ENCODE measurements at regions not wholly inside any gene's neighbourhood (a gene's known extent, or its start where the extent isn't known, plus 50 kb on each side); places are given as distances from the start of the nearest gene placed in this dataset.

DNA sequence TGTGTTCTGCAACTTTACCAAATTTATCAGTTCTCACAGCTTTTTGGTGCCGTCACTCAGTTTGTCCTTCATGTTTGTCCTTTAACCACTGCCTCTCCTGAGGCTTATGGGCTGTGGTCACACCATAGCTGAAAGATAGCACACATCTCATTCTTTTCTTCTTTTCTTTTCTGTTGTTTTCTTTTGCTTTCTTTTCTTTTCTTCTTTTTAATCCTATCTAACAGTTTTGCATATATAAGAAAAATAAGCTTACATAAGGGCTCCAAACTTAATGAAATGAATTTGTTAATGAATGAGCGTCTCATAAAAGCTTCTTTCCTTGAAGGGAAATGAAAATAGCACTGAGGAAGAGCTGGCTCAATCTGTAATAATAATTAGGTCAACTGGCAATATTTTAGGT, 1061.2 kb downstream of the PCDH18 start:
- no peak for DNase-seq (ENCODE audit: extremely low read depth, low read depth)

DNA sequence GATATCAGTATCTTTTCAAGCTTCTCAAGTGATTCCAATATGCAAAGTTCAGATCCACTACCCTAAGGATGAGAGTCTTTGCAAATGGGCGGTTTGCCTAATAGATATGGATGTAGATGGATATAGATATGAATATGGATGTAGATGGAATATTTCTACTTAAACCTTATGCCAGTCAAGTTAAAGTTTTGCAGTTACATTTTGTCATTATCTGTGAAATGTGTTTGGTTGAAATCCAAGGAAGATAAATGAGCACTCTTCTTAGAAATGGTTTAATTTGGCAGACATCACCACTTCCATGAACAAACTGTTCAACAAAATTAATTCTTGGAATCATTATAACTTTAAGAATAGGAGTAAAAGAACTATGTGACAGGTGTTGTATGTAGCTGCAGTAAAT, 1066.6 kb downstream of the PCDH18 start:
- DNase-seq (ENCODE audit: extremely low read depth, low read depth): no peak

DNA sequence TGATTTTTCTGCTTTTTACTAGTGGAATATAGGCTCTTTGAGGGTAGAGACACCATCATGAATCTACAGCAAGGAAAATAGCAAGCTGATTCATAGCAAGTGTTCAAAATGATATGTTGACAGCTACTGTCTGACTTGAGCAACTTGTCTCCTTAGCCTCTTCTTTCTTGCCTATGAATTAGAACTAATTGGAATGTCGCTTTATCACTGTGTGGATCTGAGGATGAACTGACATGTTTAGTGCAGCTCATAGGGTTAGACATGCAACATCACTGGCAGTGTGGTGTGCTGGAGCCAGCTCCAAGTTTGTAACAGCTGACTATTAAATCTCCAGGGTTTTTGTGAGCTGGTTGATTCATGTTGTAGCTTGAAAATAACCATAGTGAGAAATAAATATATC, 1068.4 kb downstream of the PCDH18 start:
- DNase-seq (ENCODE audit: extremely low read depth, low read depth): no peak

DNA sequence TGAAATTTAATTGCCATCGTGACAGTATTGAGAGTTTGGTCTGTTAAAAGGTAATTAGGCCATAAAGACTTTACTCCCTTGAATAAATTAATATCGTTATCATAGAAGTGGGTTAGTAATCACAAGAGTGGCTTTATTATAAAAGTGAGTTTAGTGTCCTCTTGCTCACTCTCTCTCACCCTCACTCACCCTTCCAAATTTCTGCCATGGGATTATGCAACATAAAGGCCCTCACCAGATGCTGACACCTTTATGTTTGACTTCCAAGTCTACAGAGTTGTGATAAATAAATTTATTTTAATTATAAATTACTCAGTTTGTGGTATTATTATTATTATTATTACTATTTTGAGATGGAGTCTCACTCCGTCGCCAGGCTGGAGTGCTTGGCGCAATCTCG, 1070.8 kb downstream of the PCDH18 start:
- DNase-seq (ENCODE audit: extremely low read depth, low read depth): no peak

DNA sequence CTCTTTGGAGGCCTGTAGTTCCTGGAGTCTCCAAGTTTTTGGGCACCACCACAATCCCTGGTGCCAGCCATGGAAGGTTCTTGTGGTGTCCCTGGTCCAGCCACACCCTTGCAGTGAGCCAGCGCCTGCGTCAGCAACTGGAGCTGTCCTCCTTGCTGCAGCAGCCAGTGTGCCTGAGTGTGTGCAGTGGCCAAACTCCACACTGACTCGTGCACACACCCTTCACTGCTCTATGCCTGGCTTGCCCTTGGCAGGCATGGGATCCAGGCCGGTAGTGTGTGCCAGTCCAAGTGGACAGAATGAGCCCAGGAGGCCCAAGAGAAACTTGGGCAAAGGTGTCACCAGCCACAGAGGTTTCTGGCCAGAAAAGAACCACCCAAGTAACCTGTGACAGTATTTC, 1074.0 kb downstream of the PCDH18 start:
- DNase-seq (ENCODE audit: extremely low read depth, low read depth): no peak

DNA sequence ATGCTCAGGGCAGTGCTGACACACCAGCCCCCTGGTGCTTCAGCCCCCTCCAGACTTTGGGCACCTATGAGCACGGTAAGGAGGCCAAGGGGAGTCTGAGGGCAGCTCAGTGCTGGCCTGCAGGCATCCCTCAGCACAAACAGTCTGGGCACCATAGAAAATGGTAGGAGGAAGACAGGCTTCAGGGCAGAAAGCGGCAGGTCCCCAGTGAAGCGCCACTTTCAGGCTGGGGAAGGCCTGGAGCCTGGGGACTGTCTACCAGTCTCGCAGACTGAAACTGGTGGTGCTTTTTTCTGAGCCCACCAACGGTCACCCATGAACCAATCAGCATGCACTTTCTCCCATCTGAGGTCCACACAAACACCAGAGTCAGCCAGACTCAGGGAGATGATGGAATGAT, 1074.7 kb downstream of the PCDH18 start:
- no peak for DNase-seq (ENCODE audit: extremely low read depth, low read depth)

DNA sequence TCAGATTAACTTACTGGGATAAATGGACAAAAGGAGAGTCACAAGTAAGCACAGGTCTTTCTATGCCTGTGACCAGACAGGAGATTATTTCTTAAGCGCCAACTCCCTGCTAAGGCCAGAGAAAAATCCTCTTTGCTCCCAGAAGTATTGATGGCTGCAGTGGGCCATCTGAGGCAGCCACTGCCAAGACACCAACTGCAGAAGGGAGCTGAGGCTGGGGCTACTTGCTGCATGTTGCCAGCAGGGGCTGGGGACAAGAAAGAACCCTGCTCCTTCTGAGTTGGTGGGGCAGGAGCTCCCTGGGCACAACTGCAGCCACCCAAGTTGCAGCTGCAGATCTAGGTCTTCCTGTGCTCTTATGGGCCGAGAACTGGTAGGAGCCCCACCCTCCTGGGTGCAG, 1075.3 kb downstream of the PCDH18 start:
- no peak for DNase-seq (ENCODE audit: extremely low read depth, low read depth)

DNA sequence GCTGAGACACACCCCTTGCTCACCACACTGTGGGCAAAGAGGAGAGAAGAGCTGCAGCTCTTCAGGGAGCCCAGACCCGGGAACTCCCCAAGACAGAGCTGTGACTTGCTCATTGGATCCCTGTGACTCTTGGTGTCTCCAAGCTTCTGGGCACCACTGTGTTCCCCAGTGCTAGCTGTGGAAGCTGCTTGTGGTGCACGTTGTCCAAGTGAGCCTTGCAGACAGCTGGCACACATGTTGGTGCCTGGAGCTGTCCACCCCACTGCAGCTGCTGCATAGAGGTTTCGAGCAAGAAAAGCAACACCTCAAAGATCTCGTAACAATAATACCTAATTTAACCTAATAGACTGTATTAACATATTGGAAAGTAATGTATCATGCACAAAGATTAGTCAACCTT, 1089.3 kb downstream of the PCDH18 start:
- DNase-seq (ENCODE audit: extremely low read depth, low read depth): no peak

DNA sequence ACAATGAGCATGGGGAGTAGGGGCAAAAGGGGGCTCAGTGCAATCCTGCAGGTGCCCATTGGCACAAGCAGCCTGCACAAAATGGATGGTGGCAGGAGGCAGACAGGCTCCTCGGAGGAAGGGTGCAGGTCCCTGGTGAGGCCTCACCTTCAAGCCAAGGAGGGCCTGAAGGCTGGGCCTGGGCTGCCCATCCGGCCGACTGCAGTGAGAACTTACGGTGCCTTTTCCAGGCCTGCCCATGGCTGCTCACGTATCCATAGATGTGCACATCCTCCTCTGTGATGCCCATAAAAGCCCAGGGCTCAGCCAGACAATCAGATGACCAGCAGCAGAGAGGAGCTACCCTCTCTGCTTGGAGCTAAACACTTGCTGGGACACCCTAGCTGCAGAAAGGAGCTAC, 1089.8 kb downstream of the PCDH18 start:
- DNase-seq (ENCODE audit: extremely low read depth, low read depth): no peak

DNA sequence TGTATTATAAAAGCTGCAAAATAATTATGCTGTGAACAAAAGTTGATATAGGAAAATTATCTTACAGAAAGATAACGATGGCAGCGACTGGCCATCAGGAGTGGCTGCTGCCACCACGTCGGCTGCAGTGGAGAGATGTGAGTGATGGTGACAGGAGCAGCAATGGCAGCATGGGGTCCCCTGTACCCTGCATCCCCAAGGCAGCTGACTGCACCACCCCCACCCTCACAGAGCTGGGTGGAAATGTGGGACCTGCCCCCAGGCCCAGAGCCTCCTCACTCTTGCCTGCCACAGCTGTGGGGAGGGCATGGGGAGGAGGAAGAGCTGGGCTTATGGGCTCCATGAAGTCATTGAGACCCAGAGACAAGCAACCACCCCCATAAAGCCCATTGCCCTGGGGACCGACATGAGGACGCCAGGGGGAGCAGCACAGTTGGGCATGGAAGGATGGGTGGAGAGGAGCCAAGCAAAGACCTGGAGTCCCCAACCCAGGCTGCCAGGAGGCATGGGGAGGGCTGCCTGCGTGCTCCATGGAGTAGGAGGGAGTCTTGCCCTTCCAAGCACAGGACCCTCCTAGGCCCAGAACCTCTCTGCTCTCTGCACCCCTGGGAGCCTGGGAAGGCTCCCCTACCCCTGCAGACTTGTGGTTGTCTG, 1090.5 kb downstream of the PCDH18 start:
- DNase-seq (ENCODE audit: extremely low read depth, low read depth): no peak

DNA sequence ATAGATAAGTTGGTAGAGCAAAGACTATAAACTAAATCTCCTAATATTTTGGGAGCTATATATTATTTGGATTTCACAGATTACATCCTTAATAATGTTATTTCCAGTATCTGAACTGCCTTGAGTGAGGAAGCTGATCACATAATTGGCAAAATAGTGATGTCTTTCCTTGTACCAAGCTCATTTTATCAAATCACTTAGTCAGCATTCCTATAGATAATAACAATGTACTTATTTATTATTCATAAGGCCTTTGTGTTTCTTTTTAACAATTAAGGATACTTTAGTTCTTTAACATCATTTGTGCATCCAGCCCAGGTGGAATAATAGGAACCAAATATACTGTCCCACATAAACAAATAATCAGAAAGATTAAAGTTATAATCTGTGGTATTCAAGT, 1093.6 kb downstream of the PCDH18 start:
- DNase-seq (ENCODE audit: extremely low read depth, low read depth): no peak

DNA sequence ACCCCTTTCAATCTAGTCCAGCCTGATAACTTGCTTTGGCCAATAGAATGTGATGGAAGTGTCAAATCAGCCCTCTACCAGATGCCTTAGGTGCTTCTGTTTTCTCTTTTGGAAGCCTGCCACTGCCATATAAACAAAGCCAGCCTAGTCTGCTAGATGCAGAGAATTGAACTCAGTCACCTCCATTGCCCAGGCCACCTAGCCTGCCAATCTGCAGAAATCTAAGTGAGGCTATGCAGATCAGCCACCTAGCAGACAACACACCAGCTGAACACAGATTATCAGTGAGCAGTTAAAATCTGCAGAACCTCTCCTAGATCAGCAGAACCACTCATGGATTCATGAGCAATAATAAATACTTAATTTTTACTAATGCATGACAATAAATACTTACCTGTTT, 1108.2 kb downstream of the PCDH18 start:
- DNase-seq (ENCODE audit: extremely low read depth, low read depth): no peak

DNA sequence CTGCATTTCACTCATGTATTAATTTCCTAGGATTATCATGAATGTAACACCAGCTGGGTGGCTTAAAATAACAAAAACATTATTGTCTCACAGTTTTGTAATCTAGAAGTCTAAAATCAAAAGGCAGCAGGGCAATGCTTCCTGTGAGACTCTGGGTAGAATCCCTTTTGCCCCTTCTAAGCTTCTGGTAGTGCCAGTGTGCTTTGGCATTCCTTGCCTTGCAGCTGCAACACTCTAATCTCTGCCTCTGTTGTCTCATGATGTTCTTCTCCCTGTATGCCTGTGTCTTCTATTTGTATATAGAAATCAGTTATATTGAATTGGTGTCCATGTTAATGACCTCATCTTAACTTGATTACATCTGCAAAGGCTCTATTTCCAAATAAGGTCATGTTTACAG, 1117.3 kb downstream of the PCDH18 start:
- no peak for DNase-seq (ENCODE audit: extremely low read depth, low read depth)

DNA sequence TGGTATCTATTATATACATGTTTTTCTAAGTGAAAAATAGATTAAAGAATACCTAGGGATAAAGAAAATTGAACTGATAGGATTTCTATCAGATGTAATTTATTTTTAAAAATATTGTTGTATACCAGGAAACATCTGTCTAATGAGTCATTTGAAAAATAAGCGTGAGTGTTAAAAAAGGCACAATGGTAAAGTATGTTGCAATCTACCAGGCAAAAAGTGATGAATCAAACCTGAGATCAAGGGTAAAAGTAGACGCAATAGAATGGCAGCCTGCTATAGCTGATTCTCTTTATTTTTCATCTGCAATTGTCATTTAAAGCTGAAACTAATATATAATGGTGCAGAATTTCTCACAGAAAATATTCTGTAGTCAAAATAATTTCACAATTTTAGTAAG, 1119.6 kb downstream of the PCDH18 start:
- no peak for DNase-seq (ENCODE audit: extremely low read depth, low read depth)

DNA sequence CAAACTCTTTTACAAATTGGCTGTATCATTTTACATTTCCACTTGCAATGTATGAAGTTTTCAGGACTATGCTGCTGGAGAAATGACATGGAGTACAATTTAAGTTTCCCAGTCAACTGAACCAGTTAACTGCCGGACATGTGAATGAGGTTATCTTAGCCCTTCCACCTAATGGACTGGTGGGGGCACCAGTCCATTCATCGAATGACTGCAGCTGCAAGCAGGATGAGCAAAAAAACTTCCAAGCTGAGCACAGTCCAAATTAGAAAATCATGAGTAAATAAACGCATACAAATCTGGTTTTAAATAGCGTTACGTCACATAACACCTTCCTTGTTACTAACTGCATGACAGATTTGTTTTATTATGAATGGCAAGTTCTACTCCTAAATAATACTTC, 1131.5 kb downstream of the PCDH18 start:
- no peak for DNase-seq (ENCODE audit: extremely low read depth, low read depth)

DNA sequence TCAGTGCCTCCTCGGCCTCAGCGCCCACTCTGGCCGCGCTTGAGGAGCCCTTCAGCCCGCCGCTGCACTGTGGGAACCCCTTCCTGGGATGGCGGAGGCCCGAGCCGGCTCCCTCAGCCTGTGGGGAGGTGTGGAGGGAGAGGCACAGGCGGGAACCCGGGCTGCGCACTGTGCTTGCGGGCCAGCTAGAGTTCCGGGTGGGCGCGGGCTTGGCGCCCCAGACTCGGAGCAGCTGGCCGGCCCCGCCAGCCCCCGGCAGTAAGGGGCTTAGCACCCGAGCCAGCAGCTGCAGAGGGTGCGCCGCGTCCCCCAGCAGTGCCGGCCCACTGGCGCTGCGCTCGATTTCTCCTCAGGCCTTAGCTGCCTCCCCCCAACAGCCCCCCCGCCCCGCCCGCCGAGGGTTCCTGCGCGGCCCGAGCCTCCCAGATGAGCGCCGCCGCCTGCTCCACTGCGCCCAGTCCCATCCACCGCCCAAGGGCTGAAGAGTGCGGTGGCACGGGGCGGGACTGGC, 1137.0 kb downstream of the PCDH18 start:
- DNase-seq (ENCODE audit: extremely low read depth, low read depth): no peak

DNA sequence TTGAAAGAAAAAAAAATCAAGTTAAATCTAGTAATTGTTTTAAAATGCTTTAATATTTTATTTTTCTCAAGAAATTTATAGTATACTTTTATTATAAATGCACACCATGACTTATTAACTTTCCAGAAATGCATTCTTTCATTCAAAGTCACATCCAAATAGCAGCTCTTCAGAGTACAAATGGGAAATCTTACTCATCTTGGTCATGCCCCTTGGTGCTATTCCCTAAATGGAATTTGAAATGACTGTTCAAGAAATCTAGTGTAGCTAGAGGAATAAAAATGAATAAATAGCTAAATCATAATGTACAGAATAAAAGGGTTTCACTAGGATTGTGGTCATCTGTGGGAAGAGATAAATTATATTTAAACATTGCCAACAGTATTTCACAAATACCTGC, 1139.7 kb downstream of the PCDH18 start:
- no peak for DNase-seq (ENCODE audit: extremely low read depth, low read depth)

DNA sequence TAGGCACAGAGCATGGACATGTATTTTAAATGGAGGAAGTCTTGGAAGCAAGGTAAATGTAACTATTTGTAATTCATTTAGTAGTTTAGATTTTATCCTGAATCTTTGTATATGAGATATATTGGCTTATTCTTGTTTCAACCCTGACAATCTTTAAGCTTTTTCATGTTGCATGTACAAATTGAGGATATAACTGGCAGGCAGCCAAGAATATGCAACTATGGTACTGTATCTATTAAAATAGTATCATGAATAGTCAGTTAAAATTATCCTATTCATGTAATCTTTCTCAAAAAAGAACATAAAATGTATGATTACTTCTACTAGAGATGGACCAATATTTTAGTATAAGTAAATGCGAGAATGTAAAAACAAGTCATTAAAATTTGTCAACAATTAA, 1141.5 kb downstream of the PCDH18 start:
- no peak for DNase-seq (ENCODE audit: extremely low read depth, low read depth)

DNA sequence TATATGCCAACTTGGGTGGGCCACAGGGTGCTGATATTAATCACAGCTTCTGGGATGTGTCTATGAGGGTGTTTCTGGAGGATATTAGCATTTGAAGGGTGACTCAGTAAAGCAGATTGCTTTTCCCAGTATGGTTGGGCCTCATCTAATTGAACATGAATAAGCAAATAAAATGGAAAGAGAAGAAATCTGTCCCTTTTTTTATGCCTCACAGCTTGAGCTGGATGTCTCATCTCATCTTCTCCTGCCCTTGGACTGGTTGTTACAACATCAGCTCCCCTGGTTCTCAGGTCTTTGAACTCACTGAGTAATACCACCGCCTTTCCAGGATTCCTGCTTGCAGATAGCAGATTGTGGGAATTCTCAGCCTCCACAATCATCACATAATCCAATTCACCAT, 1149.2 kb downstream of the PCDH18 start:
- DNase-seq (ENCODE audit: extremely low read depth, low read depth): no peak

DNA sequence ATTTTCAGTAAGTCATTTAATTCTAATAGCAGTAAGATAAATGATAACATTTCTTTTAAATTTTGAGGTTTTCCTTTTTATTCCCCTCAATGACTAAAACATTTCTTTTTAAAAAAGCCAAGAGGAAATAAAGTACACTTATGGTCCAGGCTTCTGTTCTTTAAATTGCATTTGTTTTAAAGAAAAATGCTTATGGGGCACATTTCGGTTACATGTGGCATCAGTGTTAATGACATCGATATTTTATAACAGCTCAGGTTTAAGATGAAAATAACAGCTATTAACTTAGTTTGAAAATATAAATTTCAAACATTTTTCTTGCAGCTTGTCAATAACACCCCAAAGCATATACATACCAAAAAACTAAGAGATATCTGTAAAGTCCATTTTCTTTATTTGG, 1161.1 kb downstream of the PCDH18 start:
- DNase-seq (ENCODE audit: extremely low read depth, low read depth): no peak

DNA sequence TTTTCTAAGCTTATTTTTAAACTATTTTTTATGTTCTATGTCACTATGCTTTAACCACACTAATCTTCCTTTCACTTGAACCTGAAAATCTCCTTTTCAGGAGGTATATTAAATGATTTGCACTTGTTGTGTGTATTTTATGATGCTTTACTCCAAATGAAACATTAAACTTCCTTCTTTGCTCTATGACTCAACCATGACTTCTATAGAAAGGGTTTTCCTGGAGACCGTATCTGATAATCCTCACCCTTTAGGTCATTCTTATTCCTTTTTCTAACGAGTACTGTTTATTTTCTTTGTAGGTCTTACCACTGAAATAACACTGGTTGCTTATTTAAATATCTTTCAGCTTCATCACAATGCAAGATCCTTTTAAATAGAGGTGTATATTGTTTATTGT, 1163.2 kb downstream of the PCDH18 start:
- DNase-seq (ENCODE audit: extremely low read depth, low read depth): no peak

DNA sequence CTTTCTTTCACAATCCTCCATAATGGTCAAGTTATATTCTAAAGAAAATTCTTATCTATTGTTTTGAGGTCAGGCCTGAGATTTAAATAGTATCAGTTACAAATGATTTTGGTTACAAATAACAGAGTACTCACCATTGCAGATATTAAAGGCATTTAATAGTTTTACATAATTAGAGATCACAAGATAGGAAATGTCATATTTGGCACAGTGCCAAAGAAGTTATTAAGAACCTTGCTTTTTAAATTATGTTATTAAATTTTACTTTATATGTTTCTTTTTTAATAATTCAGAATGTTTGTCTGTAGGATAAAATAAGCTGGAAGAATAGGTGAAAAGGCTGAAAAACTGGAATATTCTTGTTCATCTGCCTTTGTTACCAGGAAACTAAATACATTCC, 1174.7 kb downstream of the PCDH18 start:
- DNase-seq (ENCODE audit: extremely low read depth, low read depth): no peak

DNA sequence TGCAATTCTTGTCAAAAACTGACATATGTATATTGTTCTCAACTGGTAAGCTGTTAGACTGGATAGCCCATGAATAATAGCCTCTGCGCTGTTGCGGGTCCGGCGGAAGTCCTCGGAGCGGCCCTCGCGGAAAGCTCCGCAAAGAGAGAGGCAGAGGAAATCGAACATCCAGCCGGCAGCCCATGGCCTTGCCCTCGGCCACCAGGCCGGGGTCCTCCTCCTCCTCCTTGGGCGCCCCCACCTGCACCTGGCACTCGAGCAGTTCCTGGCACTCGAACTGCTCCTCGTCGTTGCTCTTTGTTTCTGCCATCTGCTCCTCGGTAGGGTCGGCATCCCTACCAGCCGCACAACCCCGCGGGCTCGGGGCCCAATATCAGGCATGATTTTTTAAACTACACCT, 1176.3 kb downstream of the PCDH18 start:
- DNase-seq (ENCODE audit: extremely low read depth, low read depth): no peak

Measured in NCI-H460 (cell line).